ENCODE measurements at regions not wholly inside any gene's neighbourhood (a gene's known extent, or its start where the extent isn't known, plus 50 kb on each side); places are given as distances from the start of the nearest gene placed in this dataset.

GRCh38 chr16:27632216-27632615 is 82.3 kb downstream of the KATNIP start:
- H3K27me3 ChIP-seq (ENCODE audit: insufficient read depth, poor library complexity, severe bottlenecking): no peaks in the 10 kb centered on the region
- DNase-seq (ENCODE audit: low read depth in 1 of 2, low spot score in 1 of 2): no peak
- H3K4me3 ChIP-seq (replicated peaks; ENCODE audit: insufficient read depth, low read length): no peak overlapping the region
- TF ChIP-seq SPI1 (IDR thresholded peaks at IDR 0.05; ENCODE audit: borderline replicate concordance, low read depth): no peak
- TF ChIP-seq POLR2AphosphoS5 (IDR thresholded peaks at IDR 0.05; ENCODE audit: low read depth): no peak
- no peak for TF ChIP-seq REST (IDR thresholded peaks at IDR 0.05; ENCODE audit: insufficient replicate concordance, low read depth)
- TF ChIP-seq CTCF (IDR thresholded peaks at IDR 0.05; ENCODE audit: insufficient read depth, low read length): no peak
- TF ChIP-seq GABPA (IDR thresholded peaks at IDR 0.05; ENCODE audit: low read depth): no peak
- H3K27ac ChIP-seq (replicated peaks): no peak overlapping the region

- TF ChIP-seq POLR2AphosphoS5 (IDR thresholded peaks at IDR 0.05; ENCODE audit: low read depth) (no peak), GABPA (IDR thresholded peaks at IDR 0.05; ENCODE audit: low read depth) (no peak), CTCF (IDR thresholded peaks at IDR 0.05; ENCODE audit: insufficient read depth, low read length) (no peak), REST (IDR thresholded peaks at IDR 0.05; ENCODE audit: insufficient replicate concordance, low read depth) (no peak), SPI1 (IDR thresholded peaks at IDR 0.05; ENCODE audit: borderline replicate concordance, low read depth) (no peak)
- H3K27ac ChIP-seq (replicated peaks): no peak overlapping the region
- no peak overlapping the region for H3K4me3 ChIP-seq (replicated peaks; ENCODE audit: insufficient read depth, low read length)
Measured at GRCh38 chr16:27633221-27633620, 83.3 kb downstream of the KATNIP start.

GRCh38 chr16:27633721-27634120 is 83.8 kb downstream of the KATNIP start:
- no peak for DNase-seq (ENCODE audit: low read depth in 1 of 2, low spot score in 1 of 2)
- TF ChIP-seq SPI1 (IDR thresholded peaks at IDR 0.05; ENCODE audit: borderline replicate concordance, low read depth): no peak
- TF ChIP-seq REST (IDR thresholded peaks at IDR 0.05; ENCODE audit: insufficient replicate concordance, low read depth): no peak
- no peak for TF ChIP-seq CTCF (IDR thresholded peaks at IDR 0.05; ENCODE audit: insufficient read depth, low read length)
- TF ChIP-seq GABPA (IDR thresholded peaks at IDR 0.05; ENCODE audit: low read depth): no peak
- TF ChIP-seq POLR2AphosphoS5 (IDR thresholded peaks at IDR 0.05; ENCODE audit: low read depth): no peak

More at GRCh38 chr16:27633221-27633620, 83.3 kb downstream of the KATNIP start:
- no peak for DNase-seq (ENCODE audit: low read depth in 1 of 2, low spot score in 1 of 2)
- no peaks in the 10 kb centered on the region for H3K27me3 ChIP-seq (ENCODE audit: insufficient read depth, poor library complexity, severe bottlenecking)

More at GRCh38 chr16:27633721-27634120, 83.8 kb downstream of the KATNIP start:
- Histone ChIP-seq H3K27me3 (ENCODE audit: insufficient read depth, poor library complexity, severe bottlenecking) (no peaks in the 10 kb centered on the region), H3K4me3 (replicated peaks; ENCODE audit: insufficient read depth, low read length) (no peak overlapping the region), H3K27ac (replicated peaks) (no peak overlapping the region)

Measured in HL-60 (cell line).